Neural progenitor cell (in vitro differentiated cells): ENCODE measurements at regions not wholly inside any gene's neighbourhood (a gene's known extent, or its start where the extent isn't known, plus 50 kb on each side); places are given as distances from the start of the nearest gene placed in this dataset.

Source experiments
- DNase-seq: peaks from one replicate; pipeline ENCODE4 v3.0.0-alpha.2; 2016; ENCODE audit warnings: low spot score
- H2AFZ ChIP-seq: fragments of 200-600 bp; sonication (generic); replicated peaks from 2 replicates; pipeline ENCODE4 v1.6.1; 2016; ENCODE audit warnings: antibody characterized with exemption
- H3F3A ChIP-seq: fragments of 200-600 bp; sonication (generic); 2 replicates; pipeline ENCODE4 v1.6.1; 2016; ENCODE audit warnings: antibody characterized with exemption, low read depth
- H3K27ac ChIP-seq: fragments of 200-600 bp; sonication (generic); 2 replicates; pipeline ENCODE4 v1.5.1; 2016; ENCODE audit warnings: mild to moderate bottlenecking
- H3K27me3 ChIP-seq: fragments of 200-600 bp; sonication (generic); 2 replicates; pipeline ENCODE4 v1.6.1; 2016; ENCODE audit warnings: mild to moderate bottlenecking, moderate library complexity
- H3K36me3 ChIP-seq: fragments of 200-600 bp; sonication (generic); 2 replicates; pipeline ENCODE4 v1.5.1; 2016
- H3K4me1 ChIP-seq: fragments of 200-600 bp; sonication (generic); 2 replicates; pipeline ENCODE4 v1.6.1; 2016; ENCODE audit warnings: mixed run types
- H3K4me2 ChIP-seq: fragments of 200-600 bp; sonication (generic); 2 replicates; pipeline ENCODE4 v1.6.1; 2016
- H3K4me3 ChIP-seq: fragments of 200-600 bp; sonication (generic); 2 replicates; pipeline ENCODE4 v1.5.1; 2016
- H3K79me2 ChIP-seq: fragments of 200-600 bp; sonication (generic); 2 replicates; pipeline ENCODE4 v1.6.1; 2016; ENCODE audit warnings: low read depth
- H3K9ac ChIP-seq: fragments of 200-600 bp; sonication (generic); 2 replicates; pipeline ENCODE4 v1.6.1; 2016
- H3K9me3 ChIP-seq: fragments of 200-600 bp; sonication (generic); 2 replicates; pipeline ENCODE4 v1.5.1; 2016; ENCODE audit warnings: low read depth
- H4K20me1 ChIP-seq: fragments of 200-600 bp; sonication (generic); 2 replicates; pipeline ENCODE4 v1.6.1; 2016; ENCODE audit warnings: low read depth
- H3K27ac Mint-ChIP-seq: 3 replicates; pipeline ENCODE4 v1.8.0; 2021; ENCODE audit warnings: mixed read lengths
- H3K27me3 Mint-ChIP-seq: 2 replicates; pipeline ENCODE4 v1.8.0; 2022; ENCODE audit warnings: low read depth, mild to moderate bottlenecking, inconsistent platforms, moderate library complexity, mixed read lengths; ENCODE audit not compliant: insufficient read depth
- H3K36me3 Mint-ChIP-seq: 3 replicates; pipeline ENCODE4 v1.8.0; 2021; ENCODE audit warnings: mixed read lengths
- H3K4me1 Mint-ChIP-seq: 3 replicates; pipeline ENCODE4 v1.8.0; 2021; ENCODE audit warnings: mixed read lengths
- H3K4me3 Mint-ChIP-seq: 3 replicates; pipeline ENCODE4 v1.8.0; 2021; ENCODE audit warnings: mild to moderate bottlenecking, moderate library complexity, mixed read lengths
- H3K9me3 Mint-ChIP-seq: 3 replicates; pipeline ENCODE4 v1.8.0; 2020; ENCODE audit warnings: mixed read lengths
- EZH2 ChIP-seq: fragments of 200-600 bp; sonication (generic); IDR thresholded peaks from 2 replicates; pipeline ENCODE4 v1.6.1; 2017; ENCODE audit warnings: antibody characterized with exemption, mild to moderate bottlenecking, moderate library complexity
- EZH2phosphoT487 ChIP-seq: fragments of 200-600 bp; sonication (generic); IDR thresholded peaks from 2 replicates; pipeline ENCODE4 v1.6.1; 2017; ENCODE audit warnings: antibody characterized with exemption
- TF ChIP-seq, protein P1 (sequence below): fragments of 200-600 bp; sonication (generic); IDR thresholded peaks from 2 replicates; pipeline ENCODE4 v1.5.1; 2017; ENCODE audit warnings: antibody characterized with exemption, mild to moderate bottlenecking

GRCh38 chr16:74199842-74200124, 96.8 kb upstream of the PSMD7 start:
- Mint-ChIP-seq H3K4me3 (no peak overlapping the region), H3K27me3 (peaks cover 2% of the 10 kb centered on the region), H3K27ac (no peak overlapping the region), H3K36me3 (no peaks in the 10 kb centered on the region), H3K9me3 (no peaks in the 10 kb centered on the region), H3K4me1 (peaks cover 13% of the 10 kb centered on the region)
- Histone ChIP-seq H3K4me1 (peaks cover 3% of the 10 kb centered on the region), H3K27me3 (no peaks in the 10 kb centered on the region), H3K9me3 (no peaks in the 10 kb centered on the region), H3K79me2 (no peaks in the 10 kb centered on the region), H3K4me3 (no peak overlapping the region), H4K20me1 (no peaks in the 10 kb centered on the region), H3K36me3 (no peaks in the 10 kb centered on the region), H3K4me2 (no peak overlapping the region), H3K9ac (no peak overlapping the region), H2AFZ (no peak overlapping the region), H3F3A (no peaks in the 10 kb centered on the region), H3K27ac (no peak overlapping the region)
- no peak for DNase-seq
- TF ChIP-seq EZH2phosphoT487 (no peak), EZH2 (no peak)

- Histone ChIP-seq H3K4me1 (peaks cover 3% of the 10 kb centered on the region), H3K4me3 (no peak overlapping the region), H2AFZ (no peak overlapping the region), H3K4me2 (no peak overlapping the region), H3K27me3 (no peaks in the 10 kb centered on the region), H3K9ac (no peak overlapping the region), H3K36me3 (no peaks in the 10 kb centered on the region), H3K9me3 (no peaks in the 10 kb centered on the region), H3F3A (no peaks in the 10 kb centered on the region), H4K20me1 (no peaks in the 10 kb centered on the region), H3K79me2 (no peaks in the 10 kb centered on the region), H3K27ac (no peak overlapping the region)
- H3K9me3 Mint-ChIP-seq, result no peaks in the 10 kb centered on the region
- no peak for DNase-seq
- no peak overlapping the region for H3K4me3 Mint-ChIP-seq
- peaks cover 2% of the 10 kb centered on the region for H3K27me3 Mint-ChIP-seq
- no peak for TF ChIP-seq EZH2phosphoT487
- no peak for TF ChIP-seq EZH2
- TF ChIP-seq, protein P1, sequence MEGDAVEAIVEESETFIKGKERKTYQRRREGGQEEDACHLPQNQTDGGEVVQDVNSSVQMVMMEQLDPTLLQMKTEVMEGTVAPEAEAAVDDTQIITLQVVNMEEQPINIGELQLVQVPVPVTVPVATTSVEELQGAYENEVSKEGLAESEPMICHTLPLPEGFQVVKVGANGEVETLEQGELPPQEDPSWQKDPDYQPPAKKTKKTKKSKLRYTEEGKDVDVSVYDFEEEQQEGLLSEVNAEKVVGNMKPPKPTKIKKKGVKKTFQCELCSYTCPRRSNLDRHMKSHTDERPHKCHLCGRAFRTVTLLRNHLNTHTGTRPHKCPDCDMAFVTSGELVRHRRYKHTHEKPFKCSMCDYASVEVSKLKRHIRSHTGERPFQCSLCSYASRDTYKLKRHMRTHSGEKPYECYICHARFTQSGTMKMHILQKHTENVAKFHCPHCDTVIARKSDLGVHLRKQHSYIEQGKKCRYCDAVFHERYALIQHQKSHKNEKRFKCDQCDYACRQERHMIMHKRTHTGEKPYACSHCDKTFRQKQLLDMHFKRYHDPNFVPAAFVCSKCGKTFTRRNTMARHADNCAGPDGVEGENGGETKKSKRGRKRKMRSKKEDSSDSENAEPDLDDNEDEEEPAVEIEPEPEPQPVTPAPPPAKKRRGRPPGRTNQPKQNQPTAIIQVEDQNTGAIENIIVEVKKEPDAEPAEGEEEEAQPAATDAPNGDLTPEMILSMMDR, result no peak
- no peaks in the 10 kb centered on the region for H3K36me3 Mint-ChIP-seq
- peaks cover 13% of the 10 kb centered on the region for H3K4me1 Mint-ChIP-seq
- H3K27ac Mint-ChIP-seq, result no peak overlapping the region
Observed at GRCh38 chr16:74199066-74199841, 97.4 kb upstream of the PSMD7 start.

DNA sequence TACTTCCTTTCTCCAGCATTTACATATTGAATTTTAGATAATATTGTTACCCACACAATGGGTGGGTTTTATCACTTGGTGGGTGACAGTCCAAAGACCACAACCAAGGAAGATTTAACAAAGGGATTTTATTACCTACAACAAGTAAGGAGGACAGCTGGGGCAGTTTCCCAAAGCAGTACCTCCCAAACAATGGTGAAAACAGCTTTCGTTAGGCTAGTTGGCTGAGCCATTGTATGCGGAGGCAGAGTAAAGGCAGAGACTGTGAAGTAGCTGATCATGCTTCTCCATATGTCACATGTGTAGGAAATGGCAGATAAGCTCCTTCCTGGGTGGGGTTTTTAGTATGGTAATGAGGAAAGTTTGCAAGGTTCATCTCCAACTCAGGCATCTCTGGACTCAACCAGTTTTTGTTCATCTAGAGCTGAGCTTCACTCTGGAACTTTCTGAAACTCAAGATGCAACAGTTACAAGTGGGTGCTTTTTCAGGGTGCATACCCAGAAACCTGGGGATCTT, 104.3 kb upstream of the PSMD7 start:
- H2AFZ ChIP-seq, result peak overlapping the region; percentile 19
- H3K9me3 Mint-ChIP-seq, result no peaks in the 10 kb centered on the region

More for the DNA sequence above, 104.3 kb upstream of the PSMD7 start:
- no peaks in the 10 kb centered on the region for H3F3A ChIP-seq
- H3K4me3 Mint-ChIP-seq, result no peak overlapping the region
- H3K79me2 ChIP-seq, result no peaks in the 10 kb centered on the region
- DNase-seq, result peak; percentile 10
- H3K36me3 Mint-ChIP-seq, result no peaks in the 10 kb centered on the region
- H3K4me3 ChIP-seq, result no peak overlapping the region
- no peaks in the 10 kb centered on the region for H3K36me3 ChIP-seq
- no peaks in the 10 kb centered on the region for H3K27me3 ChIP-seq
- no peak overlapping the region for H3K27ac Mint-ChIP-seq
- H3K4me1 ChIP-seq, result no peaks in the 10 kb centered on the region
- H3K9ac ChIP-seq, result no peak overlapping the region
- no peak overlapping the region for H3K27ac ChIP-seq
- no peaks in the 10 kb centered on the region for H4K20me1 ChIP-seq
- H3K27me3 Mint-ChIP-seq, result peaks cover 6% of the 10 kb centered on the region
- no peaks in the 10 kb centered on the region for H3K4me1 Mint-ChIP-seq
- H3K9me3 ChIP-seq, result no peaks in the 10 kb centered on the region
- TF ChIP-seq EZH2phosphoT487 (no peak), EZH2 (no peak)
- TF ChIP-seq, protein P1, result no peak
- no peak overlapping the region for H3K4me2 ChIP-seq
